ENCODE measurements at regions not wholly inside any gene's neighbourhood (a gene's known extent, or its start where the extent isn't known, plus 50 kb on each side); places are given as distances from the start of the nearest gene placed in this dataset.

DNA sequence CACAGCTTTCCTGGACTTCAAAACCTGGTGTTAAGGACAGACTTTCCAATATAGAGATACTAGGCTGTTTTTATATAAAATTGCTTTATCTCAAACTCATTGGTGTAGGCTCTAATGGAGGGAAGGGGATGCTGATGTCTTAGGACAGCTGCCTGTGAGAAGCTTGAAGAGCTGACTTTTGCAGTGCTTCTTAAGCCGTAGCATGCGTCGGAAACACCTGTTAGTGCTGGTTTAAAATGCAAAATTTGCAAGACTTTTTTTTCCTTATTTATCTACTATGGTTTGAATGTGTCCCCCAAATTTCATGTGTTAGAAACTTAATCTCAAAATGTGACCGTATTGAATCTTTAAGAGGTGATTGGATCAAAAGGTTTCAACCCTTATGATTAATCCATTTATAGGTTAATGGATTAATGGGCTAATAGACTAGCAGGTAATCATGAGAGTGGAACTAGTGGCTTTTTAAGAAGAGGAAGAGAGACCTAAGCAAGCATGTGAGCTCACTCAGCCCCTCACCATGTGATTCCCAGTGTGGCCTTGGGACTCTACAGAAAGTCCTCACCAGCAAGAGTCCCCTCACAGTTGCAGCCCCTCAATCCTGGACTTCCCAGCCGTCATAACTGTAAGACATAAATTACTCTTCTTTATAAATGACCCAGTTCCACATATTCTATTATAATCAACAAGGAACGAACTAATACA is 60.9 kb upstream of the FUT8 start:
- TF ChIP-seq, protein P1, sequence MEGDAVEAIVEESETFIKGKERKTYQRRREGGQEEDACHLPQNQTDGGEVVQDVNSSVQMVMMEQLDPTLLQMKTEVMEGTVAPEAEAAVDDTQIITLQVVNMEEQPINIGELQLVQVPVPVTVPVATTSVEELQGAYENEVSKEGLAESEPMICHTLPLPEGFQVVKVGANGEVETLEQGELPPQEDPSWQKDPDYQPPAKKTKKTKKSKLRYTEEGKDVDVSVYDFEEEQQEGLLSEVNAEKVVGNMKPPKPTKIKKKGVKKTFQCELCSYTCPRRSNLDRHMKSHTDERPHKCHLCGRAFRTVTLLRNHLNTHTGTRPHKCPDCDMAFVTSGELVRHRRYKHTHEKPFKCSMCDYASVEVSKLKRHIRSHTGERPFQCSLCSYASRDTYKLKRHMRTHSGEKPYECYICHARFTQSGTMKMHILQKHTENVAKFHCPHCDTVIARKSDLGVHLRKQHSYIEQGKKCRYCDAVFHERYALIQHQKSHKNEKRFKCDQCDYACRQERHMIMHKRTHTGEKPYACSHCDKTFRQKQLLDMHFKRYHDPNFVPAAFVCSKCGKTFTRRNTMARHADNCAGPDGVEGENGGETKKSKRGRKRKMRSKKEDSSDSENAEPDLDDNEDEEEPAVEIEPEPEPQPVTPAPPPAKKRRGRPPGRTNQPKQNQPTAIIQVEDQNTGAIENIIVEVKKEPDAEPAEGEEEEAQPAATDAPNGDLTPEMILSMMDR (IDR thresholded peaks at IDR 0.05) = no peak
- TF ChIP-seq POLR2A (IDR thresholded peaks at IDR 0.05) = no peak
